Colonic mucosa (tissue), 4 donors: ENCODE measurements at regions not wholly inside any gene's neighbourhood (a gene's known extent, or its start where the extent isn't known, plus 50 kb on each side); places are given as distances from the start of the nearest gene placed in this dataset.

Source experiments
- DNase-seq: peaks from one replicate; pipeline ENCODE4 v3.0.0-alpha.2; 2020
- H3K27ac ChIP-seq: fragments of 200-600 bp; one replicate; pipeline ENCODE4 v1.8.0; 2021
- H3K27me3 ChIP-seq: fragments of 200-600 bp; one replicate; pipeline ENCODE4 v1.8.0; 2021
- H3K36me3 ChIP-seq: fragments of 200-600 bp; one replicate; pipeline ENCODE4 v1.8.0; 2021
- H3K4me1 ChIP-seq: fragments of 200-600 bp; one replicate; pipeline ENCODE4 v1.8.0; 2021; ENCODE audit warnings: mild to moderate bottlenecking
- H3K4me3 ChIP-seq: fragments of 200-600 bp; one replicate; pipeline ENCODE4 v1.8.0; 2021
- H3K9ac ChIP-seq, 2 donors: one replicate each; pipeline ENCODE4 v1.7.0; 2013; ENCODE audit warnings: control low read depth in 2 of 2, low read depth in 2 of 2, low read length in 2 of 2
- H3K9me3 ChIP-seq: fragments of 200-600 bp; one replicate; pipeline ENCODE4 v1.8.0; 2021
- CTCF ChIP-seq: fragments of 200-600 bp; IDR thresholded peaks from one replicate; pipeline ENCODE4 v1.8.0; 2022; ENCODE audit warnings: antibody characterized with exemption, mild to moderate bottlenecking
- intact Hi-C: fragments of 100-400 bp; cut with DNase I; formaldehyde crosslinking; loops from one replicate; pipeline ENCODE4 v1.14.1; 2022
- donor health status: healthy.
- donor health status: DM: no; HTN: no; CAD: no.
- donor health status: DM: no; HTN: no; CAD: no.

GRCh38 chr17:34066528-34066927 is 188.6 kb upstream of the CCL2 start:
- Histone ChIP-seq H3K9me3 (no peaks in the 10 kb centered on the region), H3K4me3 (no peak overlapping the region), H3K4me1 (no peaks in the 10 kb centered on the region), H3K9ac (no peak overlapping the region), H3K27ac (no peak overlapping the region), H3K36me3 (no peaks in the 10 kb centered on the region), H3K27me3 (no peaks in the 10 kb centered on the region)
- DNase-seq: no peak
- intact Hi-C loops: no loop called here
- no peak for TF ChIP-seq CTCF

GRCh38 chr17:34067011-34067410 is 188.1 kb upstream of the CCL2 start:
- Histone ChIP-seq H3K4me1 (no peaks in the 10 kb centered on the region), H3K27ac (no peak overlapping the region), H3K36me3 (no peaks in the 10 kb centered on the region), H3K4me3 (no peak overlapping the region), H3K9ac (no peak overlapping the region), H3K9me3 (no peaks in the 10 kb centered on the region), H3K27me3 (no peaks in the 10 kb centered on the region)
- intact Hi-C loops: no loop called here
- no peak for DNase-seq
- TF ChIP-seq CTCF: no peak

GRCh38 chr17:34068571-34068970 is 186.5 kb upstream of the CCL2 start:
- no peak overlapping the region for H3K9ac ChIP-seq
- no peaks in the 10 kb centered on the region for H3K27me3 ChIP-seq
- H3K36me3 ChIP-seq: no peaks in the 10 kb centered on the region
- H3K4me1 ChIP-seq: no peaks in the 10 kb centered on the region
- no peaks in the 10 kb centered on the region for H3K9me3 ChIP-seq
- H3K27ac ChIP-seq: no peak overlapping the region
- no peak for TF ChIP-seq CTCF
- intact Hi-C loops: no loop called here
- no peak overlapping the region for H3K4me3 ChIP-seq
- no peak for DNase-seq

GRCh38 chr17:34070712-34071111 is 184.4 kb upstream of the CCL2 start:
- intact Hi-C loops: no loop called here
- no peak for DNase-seq
- TF ChIP-seq CTCF: no peak

GRCh38 chr17:34071886-34072420 is 183.1 kb upstream of the CCL2 start:
- Histone ChIP-seq H3K27ac (no peak overlapping the region), H3K36me3 (no peaks in the 10 kb centered on the region), H3K9ac (no peak overlapping the region), H3K4me3 (no peak overlapping the region), H3K9me3 (no peaks in the 10 kb centered on the region), H3K27me3 (no peaks in the 10 kb centered on the region), H3K4me1 (no peaks in the 10 kb centered on the region)
- no peak for DNase-seq
- intact Hi-C loops: no loop called here
- TF ChIP-seq CTCF: no peak

More at GRCh38 chr17:34070712-34071111, 184.4 kb upstream of the CCL2 start:
- Histone ChIP-seq H3K27me3 (no peaks in the 10 kb centered on the region), H3K4me1 (no peaks in the 10 kb centered on the region), H3K36me3 (no peaks in the 10 kb centered on the region), H3K4me3 (no peak overlapping the region), H3K27ac (no peak overlapping the region), H3K9me3 (no peaks in the 10 kb centered on the region), H3K9ac (no peak overlapping the region)

- TF ChIP-seq CTCF: no peak
- Histone ChIP-seq H3K9ac (no peak overlapping the region), H3K27me3 (no peaks in the 10 kb centered on the region), H3K27ac (no peak overlapping the region), H3K9me3 (no peaks in the 10 kb centered on the region), H3K4me1 (no peaks in the 10 kb centered on the region), H3K36me3 (no peaks in the 10 kb centered on the region), H3K4me3 (no peak overlapping the region)
- intact Hi-C loops: no loop called here
- no peak for DNase-seq
Observed at GRCh38 chr17:34075076-34075475, 180.0 kb upstream of the CCL2 start.
